Ovary (tissue), 7 donors: ENCODE measurements at regions not wholly inside any gene's neighbourhood (a gene's known extent, or its start where the extent isn't known, plus 50 kb on each side); places are given as distances from the start of the nearest gene placed in this dataset.

Experiments used
- DNase-seq, 5 donors: peaks; one replicate each; pipeline ENCODE4 v3.0.0-alpha.2; 2019 to 2020
- H3K27ac ChIP-seq, 2 donors: fragments of 200-600 bp; one replicate each; pipeline versions ENCODE4 v1.5.1 to v1.8.0; 2019 to 2022
- H3K27me3 ChIP-seq: fragments of 200-600 bp; one replicate; pipeline ENCODE4 v1.8.0; 2022
- H3K36me3 ChIP-seq: fragments of 200-600 bp; sonication (generic); one replicate; pipeline ENCODE4 v1.5.1; 2019
- H3K4me1 ChIP-seq: one replicate; pipeline ENCODE4 v1.8.1; 2013; ENCODE audit warnings: mild to moderate bottlenecking, moderate library complexity; ENCODE audit not compliant: insufficient read depth
- H3K4me3 ChIP-seq: fragments of 200-600 bp; sonication (generic); one replicate; pipeline ENCODE4 v1.5.1; 2017
- H3K9me3 ChIP-seq, 2 donors: fragments of 200-600 bp in 1 of 2; sonication (generic) in 1 of 2; one replicate each; pipeline versions ENCODE4 v1.5.1 to v1.8.1; 2013 to 2019; ENCODE audit warnings: mild to moderate bottlenecking in 1 of 2, moderate library complexity in 1 of 2
- CTCF ChIP-seq, 3 donors: fragments of 450-650 bp in 2 of 3; fragments of 200-600 bp in 1 of 3; IDR thresholded peaks; one replicate each; pipeline versions ENCODE4 v1.5.1 to v1.8.0; 2016 to 2022; ENCODE audit warnings: antibody characterized with exemption in 3 of 3, mild to moderate bottlenecking in 1 of 3
- EP300 ChIP-seq: sonication (generic); formaldehyde crosslinking; IDR thresholded peaks from one replicate; pipeline ENCODE4 v1.6.1; 2017; ENCODE audit warnings: antibody characterized with exemption
- POLR2A ChIP-seq: fragments of 450-650 bp; IDR thresholded peaks from one replicate; pipeline ENCODE4 v1.6.1; 2017; ENCODE audit warnings: antibody characterized with exemption, mild to moderate bottlenecking, moderate library complexity
- WGBS, 3 donors: extraction: QIAGEN DNeasy Blood & Tissue Kit in 1 of 3; methylation state at CpG; one replicate each; pipeline versions ENCODE4 v1.1.5 to v1.1.7; 2013 to 2017; 5-methylcytosine and 5-hydroxymethylcytosine counted together
- intact Hi-C, 4 donors: fragments of 100-400 bp; cut with DNase I; formaldehyde crosslinking; loops; one replicate each; pipeline versions ENCODE4 v1.11.0 to v1.15.1; 2022 to 2023
- donor health status: DM: no; HTN: no; CAD: no; lungs with moderate emphysema.
- donor health status: DM: no; HTN: no; CAD: no.
- donor health status: Bipolar disorder and iron deficiency.
- donor health status: DM: no; HTN: no; CAD: no.
- donor health status: DM: yes; HTN: yes; CAD: no.

GRCh38 chr3:194824701-194825111, 139.0 kb downstream of the FAM43A start:
- H3K9me3 ChIP-seq: no peaks in the 10 kb centered on the region
- no peak overlapping the region for H3K4me3 ChIP-seq
- no peaks in the 10 kb centered on the region for H3K4me1 ChIP-seq
- no peak for DNase-seq
- intact Hi-C loops: no loop called here
- no peak for TF ChIP-seq POLR2A
- no peak for TF ChIP-seq EP300
- no peak for TF ChIP-seq CTCF (IDR thresholded peaks at IDR 0.05)
- 65 to 74% (median 68%) methylated on average over 15 of the region's 15 CpGs for WGBS, 3 donors
- H3K36me3 ChIP-seq: no peaks in the 10 kb centered on the region
- no peak overlapping the region for H3K27ac ChIP-seq
- no peaks in the 10 kb centered on the region for H3K27me3 ChIP-seq

DNA sequence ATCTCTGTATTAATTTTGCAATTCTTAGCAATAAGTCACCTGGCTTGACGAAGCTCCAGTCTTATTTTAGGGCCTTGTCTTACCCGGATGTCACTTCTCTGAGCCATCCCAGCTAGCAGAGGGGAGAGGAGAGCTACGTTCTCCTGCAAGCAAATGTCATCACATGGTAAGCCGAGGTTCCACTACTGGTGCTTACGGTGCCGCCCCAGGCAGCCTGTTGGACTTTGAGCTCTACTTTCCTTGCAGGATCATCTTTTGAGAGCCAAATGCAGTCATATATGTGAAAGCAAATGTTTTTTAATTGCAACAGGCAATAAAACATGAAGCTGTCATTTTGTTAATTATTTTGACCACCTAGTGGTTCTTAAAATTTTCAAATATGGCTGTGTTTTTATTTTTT, 140.9 kb downstream of the FAM43A start:
- 85 to 91% (median 86%) methylated on average over 6 of the region's 6 CpGs for WGBS, 3 donors
- H3K4me1 ChIP-seq: no peaks in the 10 kb centered on the region
- H3K27me3 ChIP-seq: no peaks in the 10 kb centered on the region
- no peaks in the 10 kb centered on the region for H3K9me3 ChIP-seq
- no peak overlapping the region for H3K4me3 ChIP-seq
- TF ChIP-seq EP300: no peak
- TF ChIP-seq POLR2A: no peak
- no peak for TF ChIP-seq CTCF (IDR thresholded peaks at IDR 0.05)
- H3K36me3 ChIP-seq: no peaks in the 10 kb centered on the region
- intact Hi-C loops: no loop called here
- no peak for DNase-seq
- no peak overlapping the region for H3K27ac ChIP-seq

DNA sequence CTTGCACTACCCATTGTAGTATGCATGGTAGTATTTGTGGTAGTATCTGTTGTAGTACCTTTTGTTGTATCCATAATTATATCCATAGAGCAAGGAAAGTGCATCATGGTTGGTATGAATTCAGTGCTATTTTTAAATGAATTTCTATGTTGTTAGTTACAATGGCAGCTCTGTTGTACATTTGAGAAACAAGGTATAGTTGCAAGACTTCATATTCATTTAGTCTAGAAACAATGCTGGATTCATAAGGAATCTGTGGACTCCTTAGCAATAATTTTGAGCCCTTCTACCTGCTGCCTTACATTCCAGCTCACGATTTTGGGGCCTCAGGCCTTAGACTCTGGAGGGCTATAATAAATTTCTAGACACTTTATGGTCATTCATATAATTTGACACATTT, 141.8 kb downstream of the FAM43A start:
- Histone ChIP-seq H3K27me3 (no peaks in the 10 kb centered on the region), H3K27ac (no peak overlapping the region), H3K4me1 (no peaks in the 10 kb centered on the region), H3K36me3 (no peaks in the 10 kb centered on the region), H3K4me3 (no peak overlapping the region), H3K9me3 (no peaks in the 10 kb centered on the region)
- intact Hi-C loops: no loop called here
- WGBS, 3 donors: 73 to 93% (median 88%) methylated on average over 1 of the region's 1 CpG
- TF ChIP-seq CTCF (IDR thresholded peaks at IDR 0.05) (no peak), EP300 (no peak), POLR2A (no peak)
- no peak for DNase-seq

DNA sequence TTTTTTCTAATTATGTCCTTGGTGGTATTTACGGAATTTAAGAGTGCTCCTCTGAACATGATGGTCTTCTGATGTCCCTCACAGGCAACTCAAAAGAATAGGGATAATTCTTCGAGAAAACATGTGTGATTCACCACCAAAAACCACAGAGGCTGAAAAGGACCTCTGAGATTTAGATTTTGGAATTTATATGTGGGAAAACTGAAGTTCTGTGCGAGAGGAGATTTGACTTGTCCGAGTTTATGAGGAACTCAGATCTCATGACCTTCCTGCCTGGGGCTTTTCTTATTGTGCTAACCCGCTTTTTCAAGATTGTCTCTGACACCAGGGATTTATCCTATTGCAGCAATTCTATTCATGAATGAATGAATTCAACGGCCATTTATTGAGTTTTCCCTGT, 142.4 kb downstream of the FAM43A start:
- Histone ChIP-seq H3K4me1 (no peaks in the 10 kb centered on the region), H3K27me3 (no peaks in the 10 kb centered on the region), H3K9me3 (no peaks in the 10 kb centered on the region), H3K27ac (no peak overlapping the region), H3K36me3 (no peaks in the 10 kb centered on the region), H3K4me3 (no peak overlapping the region)
- WGBS, 3 donors: 83 to 89% (median 89%) methylated on average over 6 of the region's 6 CpGs
- no peak for DNase-seq
- intact Hi-C loops: no loop called here
- TF ChIP-seq POLR2A (no peak), CTCF (IDR thresholded peaks at IDR 0.05) (no peak), EP300 (no peak)

DNA sequence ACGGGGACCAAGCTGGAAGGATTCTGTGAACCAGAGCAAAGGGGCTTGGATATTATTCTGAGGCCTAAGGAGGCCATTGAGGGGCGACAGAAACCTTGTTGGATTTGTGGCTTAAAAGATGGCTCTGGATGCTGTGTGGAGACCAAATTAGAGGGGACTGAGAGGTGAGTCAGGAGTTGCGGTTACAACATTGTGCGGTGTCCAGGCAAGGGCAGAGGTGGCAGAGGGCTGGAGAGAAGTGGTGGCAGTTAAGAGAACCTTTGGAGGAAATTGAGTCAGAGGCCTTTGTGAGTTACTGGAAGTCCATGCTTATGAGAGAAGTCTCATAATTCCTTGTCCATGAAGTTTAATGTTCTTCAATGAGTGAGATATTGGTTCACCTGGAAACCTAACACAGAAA, 143.2 kb downstream of the FAM43A start:
- TF ChIP-seq POLR2A: no peak
- TF ChIP-seq CTCF (IDR thresholded peaks at IDR 0.05): no peak
- no peak for TF ChIP-seq EP300
- WGBS, 3 donors: 71 to 80% (median 78%) methylated on average over 4 of the region's 4 CpGs
- no peak for DNase-seq
- no peak overlapping the region for H3K27ac ChIP-seq
- H3K36me3 ChIP-seq: no peaks in the 10 kb centered on the region
- no peaks in the 10 kb centered on the region for H3K4me1 ChIP-seq
- intact Hi-C loops: no loop called here
- H3K9me3 ChIP-seq: no peaks in the 10 kb centered on the region
- H3K4me3 ChIP-seq: no peak overlapping the region
- H3K27me3 ChIP-seq: no peaks in the 10 kb centered on the region
